Epithelial cell of prostate (primary cell): ENCODE measurements at regions not wholly inside any gene's neighbourhood (a gene's known extent, or its start where the extent isn't known, plus 50 kb on each side); places are given as distances from the start of the nearest gene placed in this dataset.
A peak's percentile ranks its signal among the peaks of the same experiment; 100 is the strongest.
"Not testable (repeated sequence)": the region's sequence is repeated elsewhere in the genome, so short reads cannot be mapped to it uniquely, and the experiment has no call there.

Experiments used
- DNase-seq: peaks from one replicate; pipeline ENCODE4 v3.0.0-alpha.2; 2011; ENCODE audit warnings: low read depth, low spot score
- H3K27ac ChIP-seq: fragments of 450-650 bp; 2 replicates; pipeline ENCODE4 v1.5.1; 2017; ENCODE audit warnings: mild to moderate bottlenecking

- not testable (repeated sequence) for DNase-seq, H3K27ac ChIP-seq
These were observed 54.8 kb upstream of the FAM90A1 start for GRCh38 chr12:8282181-8282580.

DNA sequence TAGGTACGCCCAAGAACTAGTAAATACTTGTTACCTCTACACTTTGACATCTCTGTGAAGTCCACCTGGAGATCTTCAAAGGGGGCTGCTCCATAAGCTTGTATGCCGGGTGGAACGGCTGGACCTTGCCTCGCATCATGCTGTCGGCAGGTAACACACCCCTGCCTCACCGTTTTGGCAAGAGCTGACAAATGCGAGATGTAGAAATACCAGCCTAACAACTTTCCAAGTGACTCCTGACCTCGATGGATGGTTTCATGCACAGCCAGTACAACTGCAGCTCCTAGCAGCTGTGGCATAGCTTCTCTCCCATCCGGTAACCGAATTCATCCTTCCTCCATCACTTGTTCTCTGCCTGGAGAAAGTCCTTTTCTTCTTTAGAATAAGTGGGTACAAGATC, 58.3 kb upstream of the FAM90A1 start:
- peak; percentile 14 for DNase-seq
- H3K27ac ChIP-seq = not testable (repeated sequence)

DNA sequence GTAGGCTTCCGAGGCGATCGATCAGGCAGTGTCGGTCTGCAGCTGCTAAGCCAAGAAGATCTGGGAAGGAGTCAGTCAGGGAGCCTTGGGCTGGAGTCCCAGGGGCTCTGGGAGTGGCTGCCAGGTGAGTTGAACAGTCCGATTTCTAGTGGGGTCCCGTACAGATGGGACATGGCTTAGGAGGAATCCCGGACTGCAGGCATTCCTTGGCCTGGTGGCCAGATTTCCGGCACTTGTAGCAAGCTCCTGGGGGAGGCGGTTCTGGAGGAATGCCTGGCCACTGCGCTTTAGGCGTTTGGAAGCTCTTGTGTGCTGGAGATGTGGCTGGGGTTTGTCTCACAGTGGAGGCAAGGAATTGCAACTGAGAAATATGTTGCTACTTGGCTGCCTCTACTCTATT, 64.3 kb upstream of the FAM90A1 start:
- not testable (repeated sequence) for H3K27ac ChIP-seq, DNase-seq

GRCh38 chr12:8294662-8295061, 67.2 kb upstream of the FAM90A1 start:
- not testable (repeated sequence) for DNase-seq, H3K27ac ChIP-seq

DNA sequence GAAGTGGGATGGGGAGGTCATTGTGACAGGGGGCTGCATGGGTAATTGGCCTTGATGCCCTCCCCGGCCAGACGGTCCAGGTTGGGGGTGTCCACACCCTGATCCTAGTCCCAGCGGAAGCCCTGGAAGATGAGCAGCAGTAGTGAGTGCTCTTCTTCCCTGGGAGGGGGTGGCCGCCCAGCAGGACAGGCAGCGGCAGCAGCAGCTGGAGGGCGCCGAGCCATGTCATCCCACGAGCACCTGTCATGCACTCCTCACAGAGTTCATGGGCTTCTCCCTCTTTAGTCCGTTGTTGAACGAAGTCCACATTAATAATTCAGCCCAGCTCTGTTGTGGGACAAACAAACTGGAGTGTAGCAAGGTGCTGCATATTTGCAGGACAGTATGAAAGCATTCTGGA, 81.2 kb upstream of the FAM90A1 start:
- DNase-seq, H3K27ac ChIP-seq: not testable (repeated sequence)

DNA sequence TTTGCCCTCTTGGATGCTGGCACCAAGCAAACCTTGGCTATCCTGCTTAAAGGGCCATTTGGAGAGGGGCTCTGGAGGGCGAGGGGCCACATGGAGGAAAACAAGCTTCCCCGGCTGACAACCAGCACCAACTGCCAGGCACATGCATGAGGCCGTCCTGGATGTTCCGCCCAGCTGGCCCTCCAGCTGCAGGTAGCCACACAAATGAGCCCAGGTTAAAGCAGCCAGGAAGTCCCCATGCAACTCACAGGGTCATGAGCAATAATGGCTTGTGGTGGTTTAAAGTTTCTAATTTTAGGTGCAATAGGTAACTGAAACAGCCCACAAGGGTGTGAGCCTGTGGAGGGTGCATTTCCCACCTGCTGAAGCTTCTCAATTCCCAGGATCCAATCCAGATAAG, 88.6 kb upstream of the FAM90A1 start:
- H3K27ac ChIP-seq, DNase-seq: not testable (repeated sequence)

DNA sequence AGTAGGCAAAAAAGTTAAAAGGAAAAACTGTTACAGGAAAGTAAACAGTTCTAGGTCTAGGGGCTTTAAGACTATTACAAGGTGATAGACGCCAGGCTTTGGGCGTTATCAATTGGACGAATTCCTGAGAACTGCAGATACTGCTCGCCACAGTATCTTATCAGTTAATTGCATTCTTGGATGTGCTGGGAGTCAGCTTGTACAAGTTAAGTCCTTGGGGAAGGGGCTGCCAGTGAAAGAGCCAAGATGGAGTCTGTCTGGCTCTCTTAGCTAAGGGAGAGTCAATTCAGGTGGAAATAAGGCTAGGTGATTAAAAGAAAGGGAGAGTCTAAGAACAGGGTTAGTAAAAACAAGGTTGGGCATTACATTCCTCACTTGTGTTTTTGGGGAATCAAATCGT, 90.3 kb upstream of the FAM90A1 start:
- not testable (repeated sequence) for DNase-seq, H3K27ac ChIP-seq

DNA sequence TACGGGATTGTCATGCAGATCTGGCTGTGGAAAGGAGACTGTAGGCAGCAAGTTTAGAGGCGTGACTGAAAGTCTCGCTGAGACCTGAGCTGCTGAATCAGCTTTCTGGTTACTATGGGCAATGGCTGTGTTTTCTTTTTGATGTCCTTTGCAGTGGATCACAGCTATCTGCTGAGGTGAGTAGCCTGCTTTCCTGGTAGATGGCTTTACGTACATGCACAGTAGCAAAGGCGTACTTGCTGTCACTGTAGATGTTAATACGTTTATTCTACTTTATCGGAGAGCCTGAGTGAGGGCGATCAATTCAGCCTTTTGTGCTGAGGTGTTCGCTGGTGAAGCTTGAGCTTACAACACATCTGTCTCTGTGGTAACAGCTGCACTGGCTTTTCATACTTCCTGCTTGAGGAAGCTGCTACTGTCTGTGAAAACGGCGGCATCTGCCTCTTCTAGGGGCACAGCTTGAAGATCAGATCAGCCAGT, 92.9 kb upstream of the FAM90A1 start:
- DNase-seq, H3K27ac ChIP-seq: not testable (repeated sequence)

DNA sequence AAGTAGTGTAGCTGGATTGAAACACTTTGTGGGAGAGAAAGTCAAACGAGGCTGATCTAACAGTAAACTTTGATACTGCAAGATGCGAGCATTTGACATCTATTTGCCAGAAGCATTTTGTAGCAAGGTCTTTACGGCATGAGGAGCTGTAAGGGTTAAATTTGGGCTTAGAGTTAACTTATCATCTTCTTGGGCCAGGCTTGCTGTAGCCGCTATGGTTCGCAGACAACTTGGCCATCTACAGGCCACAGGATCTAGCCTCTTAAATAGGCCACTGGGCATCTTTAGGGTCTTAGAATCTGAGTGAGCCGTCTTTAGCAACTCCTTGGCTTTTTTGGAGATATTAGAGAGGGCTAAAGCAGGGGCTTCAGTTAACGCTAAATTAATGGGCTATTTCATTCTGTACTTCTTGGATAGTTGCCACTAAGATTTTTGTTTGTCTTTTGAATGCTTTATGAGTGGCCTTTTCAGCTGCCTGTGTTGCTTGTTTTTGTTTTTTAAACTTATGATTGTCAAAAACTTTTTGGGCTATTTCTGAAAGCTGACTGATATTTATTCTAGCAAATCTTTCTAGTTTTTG, 93.5 kb upstream of the FAM90A1 start:
- DNase-seq, H3K27ac ChIP-seq: not testable (repeated sequence)

DNA sequence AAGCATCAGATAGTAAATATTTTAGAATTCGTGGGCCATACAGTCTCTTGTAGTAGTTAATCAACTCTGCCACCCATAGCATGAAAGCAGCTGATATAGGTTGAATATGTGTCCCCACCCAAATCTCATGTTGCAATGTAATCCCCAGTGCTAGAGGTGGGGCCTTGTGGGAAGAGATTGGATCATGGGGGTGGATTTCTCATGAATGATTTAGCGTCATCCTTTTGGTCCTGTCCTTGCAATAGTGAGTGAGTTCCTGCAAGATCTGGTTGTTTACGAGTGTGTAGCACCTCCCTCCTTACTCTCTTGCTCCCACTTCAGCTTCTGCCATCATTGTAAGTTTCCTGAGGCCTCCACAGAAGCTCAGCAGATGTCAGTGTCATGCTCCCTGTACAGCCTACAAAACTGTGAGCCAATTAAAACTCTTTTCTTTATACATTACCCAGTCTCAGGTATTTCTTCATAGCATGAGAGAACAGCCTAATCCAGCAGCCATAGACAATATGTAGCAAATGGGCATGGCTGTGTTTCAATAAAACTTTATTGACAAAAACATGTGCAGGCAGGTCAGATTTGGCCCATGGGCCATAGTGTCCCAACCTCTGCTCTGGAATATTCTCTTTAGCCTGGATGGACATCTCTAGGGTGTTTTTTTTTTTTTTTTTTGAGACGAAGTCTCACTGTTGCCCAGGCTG, 97.9 kb upstream of the FAM90A1 start:
- not testable (repeated sequence) for DNase-seq, H3K27ac ChIP-seq

GRCh38 chr12:8328835-8329234, 101.4 kb upstream of the FAM90A1 start:
- not testable (repeated sequence) for H3K27ac ChIP-seq, DNase-seq

- H3K27ac ChIP-seq, DNase-seq: not testable (repeated sequence)
These were observed 105.0 kb upstream of the FAM90A1 start for GRCh38 chr12:8332373-8332772.

DNA sequence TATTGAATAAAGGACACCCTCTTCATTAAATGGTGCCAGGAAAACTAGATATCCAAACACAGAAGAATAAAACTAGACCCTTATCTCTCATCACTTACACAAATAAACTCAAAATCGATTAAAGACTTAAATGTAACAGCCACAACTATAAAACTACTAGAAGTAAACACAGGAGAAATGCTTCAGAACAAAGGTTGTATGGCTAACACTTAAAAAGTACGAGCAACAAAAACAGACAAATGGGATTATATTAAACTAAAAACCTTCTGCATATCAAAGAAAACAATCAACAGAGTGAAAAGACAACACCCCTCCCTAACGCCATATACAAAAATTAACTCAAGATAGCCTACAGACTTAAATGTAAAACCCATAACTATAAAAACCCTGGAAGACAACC, 104.7 kb upstream of the CLEC6A start:
- DNase-seq, H3K27ac ChIP-seq: not testable (repeated sequence)

GRCh38 chr12:8354741-8355140, 101.0 kb upstream of the CLEC6A start:
- not testable (repeated sequence) for DNase-seq, H3K27ac ChIP-seq

DNA sequence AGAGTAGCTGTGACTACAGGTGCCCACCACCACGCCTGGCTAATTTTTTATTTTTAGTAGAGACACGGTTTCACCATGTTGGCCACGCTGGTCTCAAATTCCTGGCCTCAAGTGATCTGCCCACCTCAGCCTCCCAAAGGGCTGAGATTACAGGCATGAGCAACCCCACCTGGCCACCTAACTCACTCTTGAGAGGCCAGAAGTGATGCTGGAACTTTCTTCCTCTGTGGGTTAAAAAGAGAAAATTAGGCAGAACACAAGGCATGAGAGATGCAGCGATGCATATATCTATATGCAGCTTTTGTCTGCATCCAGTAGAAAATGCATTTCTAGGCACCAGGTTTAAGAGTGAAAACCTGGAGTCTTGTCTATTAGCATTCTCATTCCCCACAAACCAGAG, 100.2 kb upstream of the CLEC6A start:
- H3K27ac ChIP-seq, DNase-seq: not testable (repeated sequence)

DNA sequence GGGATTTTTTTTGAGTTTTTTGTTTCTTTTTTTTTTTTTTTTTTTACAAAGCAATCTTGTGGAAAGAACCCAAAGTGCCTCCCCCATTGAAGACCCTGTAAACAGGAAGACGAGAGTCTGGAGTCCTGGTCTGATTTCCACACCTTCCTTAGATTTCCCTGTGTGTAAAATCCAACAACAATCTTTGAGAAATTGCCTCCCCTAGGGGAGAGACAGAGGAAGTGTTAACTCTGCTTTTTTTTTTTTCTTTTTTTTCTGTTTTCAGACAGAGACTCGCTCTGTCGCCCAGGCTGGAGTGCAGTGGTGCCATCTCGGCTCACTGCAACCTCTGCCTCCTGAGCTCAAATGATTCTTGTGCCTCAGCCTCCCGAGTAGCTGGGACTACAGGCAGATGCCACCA, 82.0 kb upstream of the CLEC6A start:
- not testable (repeated sequence) for H3K27ac ChIP-seq, DNase-seq

GRCh38 chr12:8375122-8375521, 80.6 kb upstream of the CLEC6A start:
- H3K27ac ChIP-seq, DNase-seq: not testable (repeated sequence)

GRCh38 chr12:8377756-8378155, 78.0 kb upstream of the CLEC6A start:
- not testable (repeated sequence) for H3K27ac ChIP-seq, DNase-seq

DNA sequence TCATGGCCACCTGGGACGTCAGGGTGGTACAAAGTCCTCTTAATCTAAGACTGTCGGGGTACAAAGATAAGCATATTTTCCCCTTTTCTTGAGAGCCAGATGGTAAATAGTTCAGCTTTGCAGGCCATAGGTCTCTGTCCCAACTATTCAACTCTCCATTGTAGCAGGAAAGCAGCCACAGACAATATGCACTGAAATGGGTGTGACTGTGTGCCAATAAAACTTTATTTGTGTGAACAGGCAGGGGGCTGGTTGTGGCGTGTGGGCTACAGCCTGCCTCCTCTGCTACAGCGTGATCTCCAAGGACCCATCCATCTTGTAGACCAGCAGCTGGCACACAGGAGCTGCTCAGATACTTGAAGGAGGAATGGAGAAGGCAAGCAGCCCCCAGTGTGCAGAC, 73.2 kb upstream of the CLEC6A start:
- not testable (repeated sequence) for DNase-seq, H3K27ac ChIP-seq

GRCh38 chr12:8384686-8385085, 71.1 kb upstream of the CLEC6A start:
- not testable (repeated sequence) for H3K27ac ChIP-seq, DNase-seq

DNA sequence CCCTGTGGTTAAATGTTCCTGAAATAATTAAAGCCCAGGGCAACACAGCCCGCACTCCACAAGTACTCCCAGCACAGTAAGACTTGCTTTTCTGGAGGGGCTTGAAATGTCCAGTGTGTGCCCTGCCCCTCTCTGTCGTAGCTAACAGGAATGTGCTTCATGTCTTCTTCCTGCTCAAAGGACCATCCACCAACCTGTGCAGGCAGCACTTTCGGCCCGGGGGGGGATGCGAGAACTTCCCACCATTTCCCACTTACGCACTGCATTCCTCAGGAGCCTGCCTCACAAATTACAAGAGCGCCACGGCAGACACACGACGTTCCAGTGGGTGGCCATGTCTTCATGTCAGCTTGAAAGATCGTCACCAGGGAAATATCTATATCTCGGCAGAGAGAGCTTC, 70.3 kb upstream of the CLEC6A start:
- DNase-seq, H3K27ac ChIP-seq: not testable (repeated sequence)

- not testable (repeated sequence) for DNase-seq, H3K27ac ChIP-seq
These were observed 69.1 kb upstream of the CLEC6A start for GRCh38 chr12:8386661-8387060.
